ENCODE measurements at regions not wholly inside any gene's neighbourhood (a gene's known extent, or its start where the extent isn't known, plus 50 kb on each side); places are given as distances from the start of the nearest gene placed in this dataset.

GRCh38 chr5:68698025-68698940 is 395.5 kb upstream of the SLC30A5 start (continued):
- TF ChIP-seq PHTF2 (CRISPR knock-in tag; IDR thresholded peaks at IDR 0.05): no peak
- no peak for TF ChIP-seq NRF1 (conservative IDR thresholded peaks at IDR 0.05 in 1 of 2, IDR thresholded peaks at IDR 0.05 in 1 of 2)
- no peak for TF ChIP-seq RHOXF2B (CRISPR knock-in tag; conservative IDR thresholded peaks at IDR 0.05)
- TF ChIP-seq NFIC (IDR thresholded peaks at IDR 0.05): no peak
- TF ChIP-seq ZNF512 (tag; IDR thresholded peaks at IDR 0.05): no peak
- TF ChIP-seq CBX1 (IDR thresholded peaks at IDR 0.05; ENCODE audit: low read depth): no peak
- no peak for TF ChIP-seq TBL1XR1 (IDR thresholded peaks at IDR 0.05; ENCODE audit: low read length in 2 of 2)
- TF ChIP-seq LARP7 (IDR thresholded peaks at IDR 0.05): no peak
- no peak for TF ChIP-seq CREB3L1 (IDR thresholded peaks at IDR 0.05; ENCODE audit: borderline replicate concordance, low read depth)
- no peak for TF ChIP-seq RUNX1 (IDR thresholded peaks at IDR 0.05; ENCODE audit: low read depth)
- no peak for TF ChIP-seq JUN (IDR thresholded peaks at IDR 0.05; ENCODE audit: borderline replicate concordance, low read depth, low read length)
- TF ChIP-seq JUN (CRISPR knock-in tag; IDR thresholded peaks at IDR 0.05; ENCODE audit: borderline replicate concordance): no peak
- no peak for TF ChIP-seq ZBTB40 (IDR thresholded peaks at IDR 0.05)
- TF ChIP-seq ZBTB40 (CRISPR knock-in tag; IDR thresholded peaks at IDR 0.05): no peak
- no peak for TF ChIP-seq ZNF311 (CRISPR knock-in tag; IDR thresholded peaks at IDR 0.05)
- TF ChIP-seq CHD4 (IDR thresholded peaks at IDR 0.05; ENCODE audit: insufficient read depth, insufficient replicate concordance, low read depth, low read length, poor library complexity, severe bottlenecking): no peak
- TF ChIP-seq DDX20 (tag; IDR thresholded peaks at IDR 0.05; ENCODE audit: low read depth): no peak

Measured in K562 (cell line).